Chondrocyte (in vitro differentiated cells): ENCODE measurements at regions not wholly inside any gene's neighbourhood (a gene's known extent, or its start where the extent isn't known, plus 50 kb on each side); places are given as distances from the start of the nearest gene placed in this dataset.

Experiments used
- DNase-seq: peaks from one replicate; pipeline ENCODE4 v3.0.0; 2021; ENCODE audit warnings: mixed read lengths, low spot score
- H3K27ac Mint-ChIP-seq: one replicate; pipeline ENCODE4 v1.8.0; 2021; ENCODE audit warnings: mild to moderate bottlenecking, moderate library complexity, mixed read lengths; ENCODE audit not compliant: unreplicated experiment
- H3K27me3 Mint-ChIP-seq: 2 replicates; pipeline ENCODE4 v1.8.0; 2021; ENCODE audit warnings: low read depth, mixed read lengths
- H3K36me3 Mint-ChIP-seq: 2 replicates; pipeline ENCODE4 v1.8.0; 2021; ENCODE audit warnings: low read depth, mixed read lengths
- H3K4me1 Mint-ChIP-seq: 2 replicates; pipeline ENCODE4 v1.8.0; 2021; ENCODE audit warnings: low read depth, mild to moderate bottlenecking, mixed read lengths
- H3K4me3 Mint-ChIP-seq: one replicate; pipeline ENCODE4 v1.8.0; 2021; ENCODE audit warnings: mild to moderate bottlenecking, moderate library complexity, mixed read lengths; ENCODE audit not compliant: unreplicated experiment
- H3K9me3 Mint-ChIP-seq: 2 replicates; pipeline ENCODE4 v1.8.0; 2021; ENCODE audit warnings: low read depth, mixed read lengths
- CTCF ChIP-seq: fragments of 200-600 bp; sonication (generic); IDR thresholded peaks from 2 replicates; pipeline ENCODE4 v1.5.0; 2021; ENCODE audit warnings: antibody characterized with exemption, mild to moderate bottlenecking, moderate library complexity

- peaks cover 18% of the 10 kb centered on the region for H3K27me3 Mint-ChIP-seq
- TF ChIP-seq CTCF, result no peak
- no peaks in the 10 kb centered on the region for H3K4me1 Mint-ChIP-seq
- no peak overlapping the region for H3K27ac Mint-ChIP-seq
- H3K9me3 Mint-ChIP-seq, result no peaks in the 10 kb centered on the region
- no peak for DNase-seq
- H3K4me3 Mint-ChIP-seq, result no peak overlapping the region
- H3K36me3 Mint-ChIP-seq, result no peaks in the 10 kb centered on the region
Measured at GRCh38 chr10:2891073-2891769, 176.1 kb upstream of the PFKP start.

GRCh38 chr10:2890093-2890492 lies 177.3 kb upstream of the PFKP start:
- Mint-ChIP-seq H3K27me3 (peaks cover 14% of the 10 kb centered on the region), H3K9me3 (no peaks in the 10 kb centered on the region), H3K4me3 (no peak overlapping the region), H3K4me1 (no peaks in the 10 kb centered on the region), H3K36me3 (no peaks in the 10 kb centered on the region), H3K27ac (no peak overlapping the region)
- TF ChIP-seq CTCF, result no peak
- DNase-seq, result no peak

- TF ChIP-seq CTCF, result no peak
- Mint-ChIP-seq H3K27me3 (peaks cover 8% of the 10 kb centered on the region), H3K9me3 (no peaks in the 10 kb centered on the region), H3K27ac (no peak overlapping the region), H3K4me3 (no peak overlapping the region), H3K4me1 (no peaks in the 10 kb centered on the region), H3K36me3 (no peaks in the 10 kb centered on the region)
- no peak for DNase-seq
Measured at GRCh38 chr10:2888403-2889004, 178.8 kb upstream of the PFKP start.

GRCh38 chr10:2887391-2888070 lies 179.8 kb upstream of the PFKP start:
- Mint-ChIP-seq H3K36me3 (no peaks in the 10 kb centered on the region), H3K4me3 (no peak overlapping the region), H3K27me3 (peaks cover 8% of the 10 kb centered on the region), H3K27ac (no peak overlapping the region), H3K9me3 (no peaks in the 10 kb centered on the region), H3K4me1 (no peaks in the 10 kb centered on the region)
- TF ChIP-seq CTCF, result no peak
- no peak for DNase-seq

GRCh38 chr10:2886662-2887061 lies 180.7 kb upstream of the PFKP start:
- no peaks in the 10 kb centered on the region for H3K4me1 Mint-ChIP-seq
- TF ChIP-seq CTCF, result no peak
- DNase-seq, result no peak
- H3K36me3 Mint-ChIP-seq, result no peaks in the 10 kb centered on the region
- no peak overlapping the region for H3K27ac Mint-ChIP-seq
- no peaks in the 10 kb centered on the region for H3K9me3 Mint-ChIP-seq
- H3K4me3 Mint-ChIP-seq, result no peak overlapping the region
- peaks cover 8% of the 10 kb centered on the region for H3K27me3 Mint-ChIP-seq
